C4-2B (cell line): ENCODE measurements at regions not wholly inside any gene's neighbourhood (a gene's known extent, or its start where the extent isn't known, plus 50 kb on each side); places are given as distances from the start of the nearest gene placed in this dataset.
"Not testable (repeated sequence)": the region's sequence is repeated elsewhere in the genome, so short reads cannot be mapped to it uniquely, and the experiment has no call there.

Experiments used
- H3K27ac ChIP-seq: fragments of 450-650 bp; 2 replicates; pipeline ENCODE4 v1.5.1; 2017
- CTCF ChIP-seq: fragments of 450-650 bp; conservative IDR thresholded peaks from 2 replicates; pipeline ENCODE4 v1.5.1; 2017; ENCODE audit warnings: mild to moderate bottlenecking
- ZFX ChIP-seq: fragments of 450-650 bp; IDR thresholded peaks from 2 replicates; pipeline ENCODE4 v1.6.1; 2017

GRCh38 chr4:159410076-159410777, 307.3 kb downstream of the RAPGEF2 start:
- H3K27ac ChIP-seq = no peak overlapping the region

GRCh38 chr4:159410891-159411290, 308.0 kb downstream of the RAPGEF2 start:
- H3K27ac ChIP-seq = no peak overlapping the region
- no peak for TF ChIP-seq CTCF
- no peak for TF ChIP-seq ZFX

More at GRCh38 chr4:159410076-159410777, 307.3 kb downstream of the RAPGEF2 start:
- TF ChIP-seq ZFX (no peak), CTCF (no peak)

GRCh38 chr4:159413306-159413943, 310.5 kb downstream of the RAPGEF2 start:
- H3K27ac ChIP-seq = no peak overlapping the region

DNA sequence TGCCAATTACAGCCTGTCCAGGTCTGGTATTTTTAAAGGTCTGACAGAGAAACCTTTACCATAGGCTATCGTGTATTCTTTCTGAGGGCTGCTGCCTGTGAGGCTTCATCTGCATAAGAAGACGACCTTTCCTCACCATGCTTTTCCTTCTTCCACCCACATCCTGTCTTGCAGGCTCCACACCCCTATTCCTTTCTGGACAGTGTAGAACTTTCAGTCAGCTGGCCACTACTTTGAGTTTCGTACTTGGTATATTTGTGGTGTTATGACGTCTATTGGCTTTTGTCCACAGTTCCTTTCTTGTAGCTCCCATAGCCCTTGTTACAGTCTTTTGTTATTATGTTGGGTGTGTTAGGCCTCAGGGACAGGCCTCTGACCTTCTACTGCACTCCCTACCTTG, 311.4 kb downstream of the RAPGEF2 start:
- TF ChIP-seq CTCF (no peak), ZFX (no peak)
- no peak overlapping the region for H3K27ac ChIP-seq

More at GRCh38 chr4:159413306-159413943, 310.5 kb downstream of the RAPGEF2 start:
- TF ChIP-seq ZFX = no peak

DNA sequence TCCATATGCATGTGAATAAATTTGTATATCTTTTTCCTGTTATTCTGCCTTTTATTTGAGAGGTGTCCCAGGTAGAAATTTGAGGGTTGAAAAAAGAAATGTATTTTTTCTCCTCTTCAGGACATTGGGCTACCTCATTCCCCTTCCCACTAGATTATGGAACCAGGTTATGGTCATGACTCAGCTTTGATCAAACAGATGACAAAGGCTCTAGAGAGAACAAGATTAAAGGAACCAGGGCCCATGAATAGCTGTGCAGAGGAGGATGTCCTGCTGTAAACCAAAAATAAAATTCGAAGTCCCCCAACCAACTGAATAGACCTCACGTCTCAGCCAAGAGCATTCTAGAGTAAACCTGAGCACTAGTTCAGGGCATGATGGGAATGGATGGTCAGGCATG, 313.2 kb downstream of the RAPGEF2 start:
- no peak overlapping the region for H3K27ac ChIP-seq
- no peak for TF ChIP-seq CTCF
- TF ChIP-seq ZFX = no peak

DNA sequence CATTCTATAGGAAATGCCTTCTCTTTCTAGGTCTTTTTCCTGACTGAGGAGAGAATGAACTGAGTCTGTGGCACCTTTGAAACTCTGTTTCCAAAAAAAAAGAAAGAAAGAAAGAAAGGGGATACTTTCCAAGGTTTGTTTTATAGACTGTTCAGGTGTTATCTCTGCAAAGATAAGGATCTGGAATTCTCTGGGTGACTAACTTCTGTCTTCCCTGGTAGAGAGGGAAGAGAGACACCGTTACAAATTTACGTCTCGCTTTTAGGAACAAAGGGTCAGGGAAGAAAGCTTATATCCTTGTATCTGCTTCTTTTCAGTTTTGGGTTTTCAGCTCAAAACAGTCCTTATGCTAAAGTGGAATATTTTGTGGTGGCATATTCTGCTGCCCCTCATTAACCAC, 314.1 kb downstream of the RAPGEF2 start:
- no peak overlapping the region for H3K27ac ChIP-seq
- TF ChIP-seq ZFX (no peak), CTCF (no peak)

DNA sequence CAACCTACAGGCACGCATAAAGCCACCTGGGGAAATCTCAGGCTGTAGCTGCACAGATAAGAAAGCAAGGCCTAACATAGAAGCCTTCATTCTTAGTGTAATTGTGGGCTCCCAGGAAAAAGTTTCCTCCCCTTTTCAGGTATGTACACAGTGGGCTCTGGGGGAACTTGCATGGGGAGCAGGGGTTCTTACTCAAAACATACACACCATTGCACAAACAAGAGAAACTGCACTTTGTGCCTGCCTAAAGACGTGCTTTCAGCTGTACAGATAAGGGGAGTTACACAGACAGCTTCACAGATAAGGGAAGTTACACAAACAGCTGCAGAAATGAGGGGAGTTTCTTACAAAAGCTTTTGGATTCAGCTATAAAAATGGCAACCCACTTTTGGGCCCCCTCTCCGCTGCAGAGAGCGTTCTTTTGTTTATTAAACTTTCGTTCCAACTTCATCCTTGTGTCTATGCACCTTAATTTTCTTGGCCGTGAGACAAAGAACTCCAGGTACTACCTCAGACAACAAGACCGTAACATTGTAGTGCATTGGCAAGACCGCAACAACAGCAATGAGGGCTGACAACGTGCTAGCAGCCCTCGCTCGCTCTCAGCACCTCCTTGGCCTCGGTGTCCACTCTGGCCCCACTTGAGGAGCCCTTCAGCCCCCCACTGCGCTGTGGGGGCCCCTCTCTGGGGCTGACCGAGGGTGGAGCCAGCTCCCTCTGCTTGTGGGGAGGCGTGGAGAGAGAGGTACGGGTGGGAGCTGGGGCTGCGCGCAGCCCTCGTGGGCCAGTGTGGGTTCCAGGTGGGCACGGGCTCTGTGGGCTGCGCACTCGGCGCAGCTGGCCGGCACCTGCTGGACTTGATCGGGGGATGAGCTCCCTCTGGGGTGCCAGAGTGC, 317.5 kb downstream of the RAPGEF2 start:
- TF ChIP-seq ZFX (no peak), CTCF (no peak)
- H3K27ac ChIP-seq = no peak overlapping the region

- not testable (repeated sequence) for H3K27ac ChIP-seq
These were observed 318.2 kb downstream of the RAPGEF2 start for GRCh38 chr4:159421058-159421419.
